H1 (cell line): ENCODE measurements at regions not wholly inside any gene's neighbourhood (a gene's known extent, or its start where the extent isn't known, plus 50 kb on each side); places are given as distances from the start of the nearest gene placed in this dataset.

Source experiments
- CTCF ChIA-PET: fragments of 300-600 bp; sonication (Branson Sonifier 250); formaldehyde crosslinking; loops from one replicate; lab custom pipeline; 2021; ENCODE audit not compliant: partially characterized antibody; lab: Charles Lee
- POLR2A ChIA-PET: fragments of 300-600 bp; sonication (Branson Sonifier 250); formaldehyde crosslinking; loops from one replicate; lab custom pipeline; 2021; ENCODE audit warnings: inconsistent platforms; ENCODE audit not compliant: partially characterized antibody; lab: Charles Lee
- DNase-seq, 2 experiments: peaks; one replicate each; pipeline versions ENCODE4 v3.0.0 to v3.0.0-alpha.2; 2010 to 2022; ENCODE audit warnings: low spot score in 2 of 2, low read depth in 1 of 2, mixed read lengths in 1 of 2
- FAIRE-seq: peaks from 2 replicates; lab custom pipeline; 2011; peaks lifted over from hg19 to GRCh38; lab: Jason Lieb, UNC
- H2AFZ ChIP-seq: 2 replicates; pipeline ENCODE4 v1.8.1; 2012; ENCODE audit warnings: low read length, inconsistent platforms
- H2AK5ac ChIP-seq: 2 replicates; pipeline ENCODE4 v1.6.1; 2013; ENCODE audit warnings: low read depth, low read length
- H2BK120ac ChIP-seq: replicated peaks from 2 replicates; pipeline ENCODE3; 2013; ENCODE audit warnings: low read depth, low read length, inconsistent platforms
- H2BK12ac ChIP-seq: 2 replicates; pipeline ENCODE4 v1.6.1; 2013; ENCODE audit warnings: low read depth, low read length
- H2BK15ac ChIP-seq: 2 replicates; pipeline ENCODE4 v1.6.1; 2013; ENCODE audit warnings: low read length
- H2BK20ac ChIP-seq: 2 replicates; pipeline ENCODE4 v1.6.1; 2013; ENCODE audit warnings: low read length
- H2BK5ac ChIP-seq: 2 replicates; pipeline ENCODE4 v1.6.1; 2013; ENCODE audit warnings: low read depth, low read length
- H3K14ac ChIP-seq: 2 replicates; pipeline ENCODE4 v1.6.1; 2013; ENCODE audit warnings: inconsistent platforms; ENCODE audit not compliant: insufficient read length
- H3K18ac ChIP-seq: 2 replicates; pipeline ENCODE4 v1.6.1; 2013; ENCODE audit warnings: low read length; ENCODE audit errors: extremely low read depth
- H3K23ac ChIP-seq: 2 replicates; pipeline ENCODE4 v1.6.1; 2013; ENCODE audit warnings: inconsistent platforms; ENCODE audit not compliant: insufficient read length
- H3K23me2 ChIP-seq: 2 replicates; pipeline ENCODE4 v1.6.1; 2013; ENCODE audit warnings: low read depth, low read length
- H3K27ac ChIP-seq: 2 replicates; pipeline ENCODE4 v1.6.1; 2011; ENCODE audit warnings: low read depth, low read length, inconsistent platforms
- H3K27me3 ChIP-seq, 4 experiments: replicated peaks in 1 of 4; 1 replicate in 1 of 4; 2 replicates in 3 of 4; pipeline versions ENCODE4 v1.6.1 to v1.8.1; 2011 to 2013; ENCODE audit warnings: low read length in 3 of 4, mild to moderate bottlenecking in 3 of 4, inconsistent platforms in 2 of 4, mixed read lengths in 2 of 4, moderate library complexity in 1 of 4; ENCODE audit not compliant: control insufficient read depth in 3 of 4, insufficient read depth in 3 of 4; ENCODE audit errors: extremely low read depth in 1 of 4
- H3K36me3 ChIP-seq, 4 experiments: 2 replicates each; pipeline versions ENCODE4 v1.6.1 to v1.8.1; 2011 to 2013; ENCODE audit warnings: mild to moderate bottlenecking in 4 of 4, low read length in 3 of 4, moderate library complexity in 2 of 4, control low read depth in 1 of 4, inconsistent platforms in 1 of 4; ENCODE audit not compliant: insufficient read depth in 4 of 4, control insufficient read depth in 2 of 4
- H3K4ac ChIP-seq: replicated peaks from 2 replicates; pipeline ENCODE3; 2013; ENCODE audit warnings: low read length, low read depth, mixed read lengths, inconsistent platforms; ENCODE audit not compliant: insufficient read length
- H3K4me1 ChIP-seq, 4 experiments: replicated peaks in 1 of 4; 1 replicate in 1 of 4; 2 replicates in 3 of 4; pipeline versions ENCODE4 v1.6.1 to v1.8.1; 2011 to 2013; ENCODE audit warnings: low read length in 3 of 4, inconsistent platforms in 2 of 4, mixed read lengths in 1 of 4; ENCODE audit not compliant: insufficient read depth in 4 of 4, control insufficient read depth in 3 of 4
- H3K4me2 ChIP-seq, 2 experiments: 2 replicates each; pipeline versions ENCODE4 v1.6.1 to v1.8.1; 2011 to 2013; ENCODE audit warnings: low read depth in 2 of 2, low read length in 2 of 2, control low read depth in 1 of 2, inconsistent platforms in 1 of 2, mild to moderate bottlenecking in 1 of 2; ENCODE audit not compliant: insufficient read depth in 1 of 2
- H3K4me3 ChIP-seq, 4 experiments: fragments of 200-600, 300-600 bp in 1 of 4; sonication (generic), shearing (Covaris generic), sonication (Bioruptor Twin) in 1 of 4; 2 replicates each; pipeline versions ENCODE4 v1.5.1 to v1.8.1; 2011 to 2016; ENCODE audit warnings: low read length in 4 of 4, low read depth in 3 of 4, control low read depth in 2 of 4, inconsistent platforms in 2 of 4, mild to moderate bottlenecking in 2 of 4, mixed read lengths in 1 of 4, moderate library complexity in 1 of 4; ENCODE audit not compliant: insufficient read depth in 2 of 4; ENCODE audit errors: extremely low read depth in 1 of 4
- H3K56ac ChIP-seq: replicated peaks from 2 replicates; pipeline ENCODE3; 2013; ENCODE audit warnings: low read depth, mild to moderate bottlenecking, mixed read lengths, low read length, inconsistent platforms; ENCODE audit not compliant: insufficient read length
- H3K79me1 ChIP-seq: 2 replicates; pipeline ENCODE4 v1.6.1; 2013; ENCODE audit warnings: low read depth, low read length, control low read depth
- H3K79me2 ChIP-seq, 2 experiments: 2 replicates each; pipeline versions ENCODE4 v1.6.1 to v1.8.1; 2012 to 2013; ENCODE audit warnings: low read length in 2 of 2, mild to moderate bottlenecking in 2 of 2, inconsistent platforms in 1 of 2; ENCODE audit not compliant: insufficient read depth in 2 of 2, control insufficient read depth in 1 of 2
- H3K9ac ChIP-seq, 4 experiments: replicated peaks in 1 of 4; 1 replicate in 1 of 4; 2 replicates in 3 of 4; pipeline versions ENCODE4 v1.6.1 to v1.8.1; 2011 to 2013; ENCODE audit warnings: low read depth in 3 of 4, low read length in 3 of 4, control low read depth in 2 of 4, mild to moderate bottlenecking in 2 of 4, moderate library complexity in 2 of 4, inconsistent platforms in 1 of 4; ENCODE audit errors: extremely low read depth in 1 of 4
- H3K9me3 ChIP-seq, 2 experiments: 2 replicates each; pipeline versions ENCODE4 v1.6.1 to v1.8.1; 2012 to 2013; ENCODE audit warnings: mild to moderate bottlenecking in 2 of 2, moderate library complexity in 2 of 2, control low read depth in 1 of 2, inconsistent platforms in 1 of 2, low read depth in 1 of 2, low read length in 1 of 2, mixed read lengths in 1 of 2; ENCODE audit not compliant: insufficient read depth in 2 of 2
- H4K20me1 ChIP-seq, 2 experiments: replicated peaks in 1 of 2; 2 replicates each; pipeline versions ENCODE3 to v1.8.1; 2011 to 2013; ENCODE audit warnings: inconsistent platforms in 2 of 2, low read length in 2 of 2, mild to moderate bottlenecking in 1 of 2; ENCODE audit not compliant: insufficient read depth in 2 of 2, control insufficient read depth in 1 of 2
- H4K5ac ChIP-seq: 2 replicates; pipeline ENCODE4 v1.6.1; 2013; ENCODE audit warnings: low read length, low read depth, mixed read lengths, inconsistent platforms; ENCODE audit not compliant: insufficient read length
- H4K8ac ChIP-seq: 2 replicates; pipeline ENCODE4 v1.8.0; 2013; ENCODE audit warnings: mild to moderate bottlenecking, moderate library complexity, low read length, inconsistent platforms; ENCODE audit not compliant: insufficient read depth; ENCODE audit errors: extremely low read depth
- H4K91ac ChIP-seq: replicated peaks from 2 replicates; pipeline ENCODE3; 2013; ENCODE audit warnings: low read length, mixed read lengths, inconsistent platforms; ENCODE audit not compliant: insufficient read length
- BCL11A ChIP-seq, 2 experiments: IDR thresholded peaks; one replicate each; pipeline ENCODE4 v1.6.1; 2011; ENCODE audit warnings: low read depth in 2 of 2, low read length in 2 of 2, mild to moderate bottlenecking in 2 of 2
- CBX8 ChIP-seq: fragments of 300-800, 300-1000 bp; sonication (generic); IDR thresholded peaks from 2 replicates; pipeline ENCODE4 v1.7.1; 2016; ENCODE audit warnings: low read depth, low read length, borderline replicate concordance
- CTBP2 ChIP-seq: IDR thresholded peaks from 2 replicates; pipeline ENCODE4 v1.7.0; 2011; ENCODE audit warnings: borderline replicate concordance, mild to moderate bottlenecking, moderate library complexity, mixed read lengths, low read length; ENCODE audit not compliant: insufficient read depth, insufficient read length
- GABPA ChIP-seq: IDR thresholded peaks from 2 replicates; pipeline ENCODE4 v1.6.1; 2011; ENCODE audit warnings: mild to moderate bottlenecking, low read length, moderate library complexity, borderline replicate concordance; ENCODE audit not compliant: insufficient read depth
- HDAC6 ChIP-seq: IDR thresholded peaks from one replicate; pipeline ENCODE4 v1.7.1; 2012; ENCODE audit warnings: low read depth, mild to moderate bottlenecking, inconsistent platforms, low read length, moderate library complexity
- POU5F1 ChIP-seq: IDR thresholded peaks from 2 replicates; pipeline ENCODE4 v1.6.1; 2011; ENCODE audit warnings: low read depth, mild to moderate bottlenecking, low read length, moderate library complexity
- RBBP5 ChIP-seq: IDR thresholded peaks from 2 replicates; pipeline ENCODE4 v1.7.1; 2012; ENCODE audit warnings: low read depth, mild to moderate bottlenecking, inconsistent platforms, low read length, moderate library complexity, borderline replicate concordance
- SP1 ChIP-seq: IDR thresholded peaks from 2 replicates; pipeline ENCODE4 v1.6.1; 2011; ENCODE audit warnings: low read depth, low read length
- SP2 ChIP-seq: IDR thresholded peaks from 2 replicates; pipeline ENCODE4 v1.6.1; 2012; ENCODE audit warnings: mild to moderate bottlenecking, low read length, inconsistent platforms
- WGBS, 2 experiments: shearing (Covaris generic) in 1 of 2; methylation state at CpG; one replicate each; pipeline versions ENCODE4 v1.1.6 to v1.1.7; 2013 to 2015; ENCODE audit warnings: low lambda C conversion rate in 2 of 2, mixed read lengths in 2 of 2, inconsistent platforms in 1 of 2, low coverage in 1 of 2, missing lambda C conversion rate in 1 of 2; ENCODE audit not compliant: insufficient replicate concordance in 2 of 2, insufficient coverage in 1 of 2, insufficient read length in 1 of 2; ENCODE audit errors: extremely low coverage in 1 of 2, missing lambda C conversion rate in 1 of 2; 5-methylcytosine and 5-hydroxymethylcytosine counted together
- TF ChIP-seq, protein P1 (sequence below), 3 experiments: IDR thresholded peaks; 1 replicate in 2 of 3; 2 replicates in 1 of 3; pipeline versions ENCODE4 v1.5.1 to v1.6.1; 2011; ENCODE audit warnings: low read length in 3 of 3, mild to moderate bottlenecking in 3 of 3, inconsistent platforms in 2 of 3, low read depth in 1 of 3, moderate library complexity in 1 of 3; ENCODE audit not compliant: insufficient read depth in 1 of 3; ENCODE audit errors: control extremely low read depth in 1 of 3
- TF ChIP-seq, protein P2 (sequence below): IDR thresholded peaks from 2 replicates; pipeline ENCODE4 v1.6.1; 2012; ENCODE audit warnings: inconsistent platforms

GRCh38 chr20:24799971-24800580 is 149.0 kb upstream of the CST7 start:
- H4K5ac ChIP-seq, result no peak overlapping the region
- FAIRE-seq, result no peak
- WGBS, 2 experiments, result 89% methylated on average over 11 of the region's 12 CpGs; no CpG with 5 or more reads in 1 of the 2 experiments
- no peak overlapping the region for H3K23ac ChIP-seq
- H2BK5ac ChIP-seq, result no peak overlapping the region
- H4K20me1 ChIP-seq, result no peaks in the 10 kb centered on the region
- no peak overlapping the region for H2BK120ac ChIP-seq
- no peak overlapping the region for H3K56ac ChIP-seq
- H3K4me3 ChIP-seq, result no peak overlapping the region
- no peak overlapping the region for H2AK5ac ChIP-seq
- H3K4me1 ChIP-seq, result no peaks in the 10 kb centered on the region
- H3K4me2 ChIP-seq, result no peak overlapping the region
- CTCF ChIA-PET, result interaction anchor here (1.0 to 1.7 kb wide), 9 partner anchors 9 to 131 kb away, joined by 3 to 6 read pairs (median 4); no protein-coding TSS in a partner anchor
- no peaks in the 10 kb centered on the region for H3K27me3 ChIP-seq
- H2BK12ac ChIP-seq, result no peak overlapping the region
- H3K36me3 ChIP-seq, result no peaks in the 10 kb centered on the region
- POLR2A ChIA-PET, result no interaction called here
- DNase-seq, result no peak
- H4K8ac ChIP-seq, result no peak overlapping the region
- H3K79me1 ChIP-seq, result no peaks in the 10 kb centered on the region
- no peak overlapping the region for H2BK20ac ChIP-seq
- no peak overlapping the region for H3K27ac ChIP-seq
- H2BK15ac ChIP-seq, result no peak overlapping the region
- H3K18ac ChIP-seq, result no peak overlapping the region
- H3K4ac ChIP-seq, result no peak overlapping the region
- H3K9me3 ChIP-seq, result no peaks in the 10 kb centered on the region
- no peak overlapping the region for H3K9ac ChIP-seq
- no peaks in the 10 kb centered on the region for H3K79me2 ChIP-seq
- H3K23me2 ChIP-seq, result no peaks in the 10 kb centered on the region
- no peak overlapping the region for H4K91ac ChIP-seq
- no peak overlapping the region for H3K14ac ChIP-seq
- H2AFZ ChIP-seq, result no peak overlapping the region
- no peak for TF ChIP-seq CTBP2
- no peak for TF ChIP-seq SP1
- no peak for TF ChIP-seq RBBP5
- TF ChIP-seq CBX8, result no peak
- TF ChIP-seq SP2, result no peak
- TF ChIP-seq BCL11A (IDR thresholded peaks at IDR 0.05; ENCODE audit: low read depth in 2 of 2, low read length in 2 of 2), result no peak
- no peak for TF ChIP-seq POU5F1
- TF ChIP-seq, protein P1, sequence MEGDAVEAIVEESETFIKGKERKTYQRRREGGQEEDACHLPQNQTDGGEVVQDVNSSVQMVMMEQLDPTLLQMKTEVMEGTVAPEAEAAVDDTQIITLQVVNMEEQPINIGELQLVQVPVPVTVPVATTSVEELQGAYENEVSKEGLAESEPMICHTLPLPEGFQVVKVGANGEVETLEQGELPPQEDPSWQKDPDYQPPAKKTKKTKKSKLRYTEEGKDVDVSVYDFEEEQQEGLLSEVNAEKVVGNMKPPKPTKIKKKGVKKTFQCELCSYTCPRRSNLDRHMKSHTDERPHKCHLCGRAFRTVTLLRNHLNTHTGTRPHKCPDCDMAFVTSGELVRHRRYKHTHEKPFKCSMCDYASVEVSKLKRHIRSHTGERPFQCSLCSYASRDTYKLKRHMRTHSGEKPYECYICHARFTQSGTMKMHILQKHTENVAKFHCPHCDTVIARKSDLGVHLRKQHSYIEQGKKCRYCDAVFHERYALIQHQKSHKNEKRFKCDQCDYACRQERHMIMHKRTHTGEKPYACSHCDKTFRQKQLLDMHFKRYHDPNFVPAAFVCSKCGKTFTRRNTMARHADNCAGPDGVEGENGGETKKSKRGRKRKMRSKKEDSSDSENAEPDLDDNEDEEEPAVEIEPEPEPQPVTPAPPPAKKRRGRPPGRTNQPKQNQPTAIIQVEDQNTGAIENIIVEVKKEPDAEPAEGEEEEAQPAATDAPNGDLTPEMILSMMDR (IDR thresholded peaks at IDR 0.05; ENCODE audit: control extremely low read depth in 1 of 3, insufficient read depth in 1 of 3, low read depth in 1 of 3, low read length in 3 of 3), result no peak
- no peak for TF ChIP-seq GABPA
- no peak for TF ChIP-seq HDAC6
- TF ChIP-seq, protein P2, sequence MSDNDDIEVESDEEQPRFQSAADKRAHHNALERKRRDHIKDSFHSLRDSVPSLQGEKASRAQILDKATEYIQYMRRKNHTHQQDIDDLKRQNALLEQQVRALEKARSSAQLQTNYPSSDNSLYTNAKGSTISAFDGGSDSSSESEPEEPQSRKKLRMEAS, result no peak
